RWPE2 (cell line): ENCODE measurements at regions not wholly inside any gene's neighbourhood (a gene's known extent, or its start where the extent isn't known, plus 50 kb on each side); places are given as distances from the start of the nearest gene placed in this dataset.

Experiments used
- ATAC-seq: fragments of 200-7000 bp; cut with Tn5 transposase; 3 replicates; pipeline ENCODE4 v1.9.1; 2021; ENCODE audit warnings: low read depth
- DNase-seq: peaks from one replicate; pipeline ENCODE4 v3.0.0-alpha.2; 2020; ENCODE audit warnings: low spot score
- H3K27ac ChIP-seq: fragments of 450-650 bp; 2 replicates; pipeline ENCODE4 v1.5.1; 2017; ENCODE audit warnings: mild to moderate bottlenecking; ENCODE audit not compliant: poor library complexity, severe bottlenecking
- H3K27me3 ChIP-seq: fragments of 250-450 bp; sonication (Bioruptor Pico); 2 replicates; pipeline ENCODE4 v1.5.1; 2021; ENCODE audit warnings: mild to moderate bottlenecking, moderate library complexity; ENCODE audit not compliant: insufficient read depth, poor library complexity, severe bottlenecking
- H3K36me3 ChIP-seq: fragments of 250-450 bp; sonication (Bioruptor Pico); 2 replicates; pipeline ENCODE4 v1.5.1; 2020; ENCODE audit warnings: low read depth, mild to moderate bottlenecking, moderate library complexity
- H3K4me1 ChIP-seq: fragments of 250-450 bp; sonication (Bioruptor Pico); 2 replicates; pipeline ENCODE4 v1.5.1; 2021; ENCODE audit warnings: mild to moderate bottlenecking, moderate library complexity; ENCODE audit not compliant: insufficient read depth, poor library complexity, severe bottlenecking
- H3K4me3 ChIP-seq: fragments of 250-450 bp; sonication (Bioruptor Pico); 2 replicates; pipeline ENCODE4 v1.5.1; 2021; ENCODE audit warnings: mild to moderate bottlenecking, moderate library complexity; ENCODE audit not compliant: severe bottlenecking
- H3K9me3 ChIP-seq: fragments of 250-450 bp; sonication (Bioruptor Pico); 2 replicates; pipeline ENCODE4 v1.5.1; 2021; ENCODE audit warnings: mild to moderate bottlenecking, moderate library complexity; ENCODE audit not compliant: severe bottlenecking
- CTCF ChIP-seq: fragments of 450-650 bp; IDR thresholded peaks from one replicate; pipeline ENCODE4 v1.5.1; 2017; ENCODE audit warnings: mild to moderate bottlenecking, moderate library complexity; ENCODE audit not compliant: poor library complexity, severe bottlenecking

- peaks cover 11% of the 10 kb centered on the region for H3K4me1 ChIP-seq
- H3K4me3 ChIP-seq, result no peak overlapping the region
- no peak overlapping the region for H3K27ac ChIP-seq
- no peaks in the 10 kb centered on the region for H3K27me3 ChIP-seq
- no peaks in the 10 kb centered on the region for H3K9me3 ChIP-seq
- H3K36me3 ChIP-seq, result no peaks in the 10 kb centered on the region
- ATAC-seq, result no peak
- no peak for DNase-seq
- no peak for TF ChIP-seq CTCF
Observed at GRCh38 chr20:60142587-60142986, 184.4 kb downstream of the CDH26 start.

GRCh38 chr20:60143261-60143842 is 185.1 kb downstream of the CDH26 start:
- Histone ChIP-seq H3K27ac (no peak overlapping the region), H3K4me1 (peaks cover 11% of the 10 kb centered on the region), H3K27me3 (no peaks in the 10 kb centered on the region), H3K36me3 (no peaks in the 10 kb centered on the region), H3K9me3 (no peaks in the 10 kb centered on the region), H3K4me3 (no peak overlapping the region)
- no peak for DNase-seq
- TF ChIP-seq CTCF, result no peak
- no peak for ATAC-seq

- peaks cover 11% of the 10 kb centered on the region for H3K4me1 ChIP-seq
- H3K4me3 ChIP-seq, result no peak overlapping the region
- no peaks in the 10 kb centered on the region for H3K27me3 ChIP-seq
- no peak overlapping the region for H3K27ac ChIP-seq
- no peaks in the 10 kb centered on the region for H3K36me3 ChIP-seq
- no peak for DNase-seq
- H3K9me3 ChIP-seq, result no peaks in the 10 kb centered on the region
- peak; percentile 82 for ATAC-seq
- TF ChIP-seq CTCF, result no peak
Observed at GRCh38 chr20:60144404-60144803, 186.2 kb downstream of the CDH26 start.

GRCh38 chr20:60144974-60145527 is 186.8 kb downstream of the CDH26 start:
- no peak overlapping the region for H3K27ac ChIP-seq

More at GRCh38 chr20:60144974-60145527, 186.8 kb downstream of the CDH26 start:
- DNase-seq (no peak), ATAC-seq (no peak)
- Histone ChIP-seq H3K27me3 (peaks cover 4% of the 10 kb centered on the region), H3K9me3 (no peaks in the 10 kb centered on the region), H3K4me3 (no peak overlapping the region), H3K36me3 (no peaks in the 10 kb centered on the region), H3K4me1 (peaks cover 11% of the 10 kb centered on the region)
- TF ChIP-seq CTCF, result no peak
